Left lobe of liver (tissue), 2 donors: ENCODE measurements at regions not wholly inside any gene's neighbourhood (a gene's known extent, or its start where the extent isn't known, plus 50 kb on each side); places are given as distances from the start of the nearest gene placed in this dataset.
"Not testable (repeated sequence)": the region's sequence is repeated elsewhere in the genome, so short reads cannot be mapped to it uniquely, and the experiment has no call there.

ENCODE experiments used
- ATAC-seq: fragments of 200-7000 bp; cut with Tn5 transposase; one replicate; pipeline ENCODE4 v1.9.1; 2020; ENCODE audit warnings: mild to moderate bottlenecking, moderate library complexity
- DNase-seq: peaks from one replicate; pipeline ENCODE4 v3.0.0-alpha.2; 2020; ENCODE audit warnings: low spot score
- donor health status: DM: no; HTN: no; CAD: no; lungs with moderate emphysema.
- donor health status: DM: no; HTN: yes; CAD: no.

DNA sequence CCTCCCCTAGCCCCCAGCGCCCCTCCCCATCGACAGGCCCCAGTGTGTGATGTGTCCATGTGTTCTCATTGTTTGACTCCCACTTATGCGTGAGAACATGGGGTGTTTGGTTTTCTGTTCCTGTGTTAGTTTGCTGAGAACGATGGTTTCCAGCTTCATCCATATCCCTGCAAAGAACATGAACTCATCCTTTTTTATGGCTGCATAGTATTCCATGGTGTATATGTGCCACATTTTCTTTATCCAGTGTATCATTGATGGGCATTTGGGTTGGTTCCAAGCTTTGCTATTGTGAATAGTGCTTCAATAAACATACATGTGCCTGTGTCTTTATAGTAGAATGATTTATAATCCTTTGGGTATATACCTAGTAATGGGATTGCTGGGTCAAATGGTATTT is 107.6 kb upstream of the ADGRG2 start:
- not testable (repeated sequence) for DNase-seq, ATAC-seq

GRCh38 chrX:19237901-19238300 is 105.8 kb upstream of the PDHA1 start:
- DNase-seq (no peak), ATAC-seq (no peak)

DNA sequence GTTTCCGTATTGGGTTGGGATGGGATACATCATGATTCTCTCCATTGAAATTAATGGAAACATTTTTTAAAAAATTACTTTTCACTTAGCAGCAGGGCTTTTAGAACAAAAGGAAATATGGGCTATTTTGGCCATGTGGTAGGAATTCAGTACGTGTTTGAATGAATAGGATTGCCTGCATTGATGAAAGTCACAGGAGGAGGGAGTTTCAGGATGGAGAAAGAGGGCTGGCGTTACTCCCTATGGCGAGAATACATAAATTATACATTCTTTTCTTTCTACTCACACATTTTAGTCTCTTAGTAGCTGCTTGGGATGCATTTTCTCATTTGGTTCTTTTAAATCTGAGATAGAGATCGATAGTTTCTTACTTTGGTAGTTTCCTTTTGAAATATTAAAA is 100.3 kb upstream of the PDHA1 start:
- no peak for ATAC-seq
- no peak for DNase-seq

DNA sequence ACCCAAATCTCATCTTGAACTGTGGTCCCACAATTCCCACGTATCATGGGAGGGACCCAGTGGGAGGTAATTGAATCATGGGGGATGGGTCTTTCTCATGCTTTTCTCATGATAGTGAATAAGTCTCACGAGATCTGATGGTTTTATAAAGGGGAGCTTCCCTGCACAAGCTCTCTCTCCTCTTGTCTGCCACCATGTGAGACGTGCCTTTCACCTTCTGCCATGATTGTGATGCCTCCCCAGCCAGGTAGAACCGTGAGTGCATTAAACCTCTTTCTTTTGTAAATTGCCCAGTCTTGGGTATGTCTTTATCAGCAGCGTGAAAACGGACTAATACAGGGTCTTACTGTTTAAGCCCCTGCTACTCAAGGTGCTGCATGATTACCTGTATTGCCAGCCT is 98.8 kb upstream of the PDHA1 start:
- DNase-seq, ATAC-seq: not testable (repeated sequence)

GRCh38 chrX:19245711-19246269 is 97.9 kb upstream of the PDHA1 start:
- DNase-seq (no peak), ATAC-seq (peak; percentile 64)

DNA sequence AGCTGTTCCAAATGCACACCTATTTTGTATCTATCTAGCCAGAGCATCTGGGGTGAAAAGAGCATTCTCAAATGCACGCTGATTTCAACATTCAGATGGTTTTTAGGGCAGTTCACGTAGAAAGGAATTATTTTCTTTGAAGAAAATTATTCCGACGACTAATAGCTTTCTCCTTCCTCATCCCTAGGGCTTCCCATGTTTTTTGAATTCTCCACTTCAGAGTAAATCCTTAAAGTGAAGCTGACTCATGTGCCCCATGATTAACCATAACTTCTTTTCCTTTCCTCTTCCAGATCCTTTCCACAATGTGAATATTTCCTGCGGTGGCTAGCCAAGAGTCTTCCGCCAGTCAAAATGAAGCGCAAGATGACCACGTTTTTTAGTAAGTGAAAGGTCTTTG is 86.7 kb upstream of the PDHA1 start:
- no peak for DNase-seq
- ATAC-seq: no peak

- DNase-seq, ATAC-seq: not testable (repeated sequence)
Observed at GRCh38 chrX:19261026-19261425, 82.7 kb upstream of the PDHA1 start.

DNA sequence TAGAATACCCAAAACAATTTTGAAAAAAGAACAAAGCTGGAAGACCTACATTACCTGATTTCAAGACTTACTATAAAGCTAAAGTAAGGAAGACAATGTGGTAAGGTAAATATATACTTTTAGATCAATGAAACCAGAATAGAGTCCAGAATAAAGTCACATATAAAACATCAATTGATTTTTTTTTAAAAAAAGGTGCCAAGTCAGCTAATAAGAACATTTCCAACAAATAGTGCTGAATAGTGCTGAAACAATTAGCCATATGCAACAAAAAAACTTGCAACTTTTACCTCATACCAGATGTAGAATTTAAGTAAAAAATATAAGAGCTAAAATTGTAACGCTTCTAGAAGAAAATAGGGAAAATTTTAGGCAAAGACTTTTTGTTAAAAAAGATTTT is 73.0 kb upstream of the PDHA1 start:
- no peak for ATAC-seq
- DNase-seq: no peak

DNA sequence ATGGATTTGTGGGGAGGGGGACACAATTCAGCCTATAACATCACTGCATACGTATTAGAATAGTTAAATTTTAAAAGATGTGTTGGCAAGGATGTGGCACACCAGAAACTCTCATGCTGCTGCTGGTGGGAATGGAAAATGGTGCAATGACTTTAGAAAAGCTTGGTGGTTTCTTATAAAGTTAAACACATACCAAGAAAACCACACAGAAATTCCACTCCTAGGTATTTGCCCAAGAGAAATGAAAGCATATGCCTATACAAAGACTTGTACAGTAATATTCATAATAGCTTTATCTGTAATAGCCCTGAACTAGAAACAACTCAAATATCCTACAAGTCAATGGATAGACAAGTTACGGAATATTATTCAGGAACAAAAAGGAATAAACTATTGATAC is 71.3 kb upstream of the PDHA1 start:
- ATAC-seq: no peak
- DNase-seq: no peak

DNA sequence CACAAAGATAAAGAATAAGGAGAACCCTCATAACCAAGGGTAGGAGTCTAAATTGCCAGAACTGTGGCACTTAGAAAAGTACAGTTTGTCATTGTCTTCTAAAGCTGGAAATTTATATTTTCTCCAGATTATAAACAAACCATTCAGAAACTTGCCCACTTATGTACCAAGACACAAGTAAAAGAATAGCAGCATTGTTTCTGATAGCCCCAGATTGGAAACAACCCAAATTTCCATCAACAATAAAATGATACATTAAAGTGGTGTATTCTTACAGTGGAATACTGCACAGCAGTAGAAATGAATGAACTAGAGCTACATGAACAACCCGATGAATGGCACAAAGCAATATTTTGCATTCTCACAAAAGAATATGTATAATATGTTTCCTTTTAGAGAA is 63.1 kb upstream of the PDHA1 start:
- ATAC-seq (no peak), DNase-seq (no peak)

GRCh38 chrX:19281256-19281655 is 62.5 kb upstream of the PDHA1 start:
- no peak for DNase-seq
- no peak for ATAC-seq

DNA sequence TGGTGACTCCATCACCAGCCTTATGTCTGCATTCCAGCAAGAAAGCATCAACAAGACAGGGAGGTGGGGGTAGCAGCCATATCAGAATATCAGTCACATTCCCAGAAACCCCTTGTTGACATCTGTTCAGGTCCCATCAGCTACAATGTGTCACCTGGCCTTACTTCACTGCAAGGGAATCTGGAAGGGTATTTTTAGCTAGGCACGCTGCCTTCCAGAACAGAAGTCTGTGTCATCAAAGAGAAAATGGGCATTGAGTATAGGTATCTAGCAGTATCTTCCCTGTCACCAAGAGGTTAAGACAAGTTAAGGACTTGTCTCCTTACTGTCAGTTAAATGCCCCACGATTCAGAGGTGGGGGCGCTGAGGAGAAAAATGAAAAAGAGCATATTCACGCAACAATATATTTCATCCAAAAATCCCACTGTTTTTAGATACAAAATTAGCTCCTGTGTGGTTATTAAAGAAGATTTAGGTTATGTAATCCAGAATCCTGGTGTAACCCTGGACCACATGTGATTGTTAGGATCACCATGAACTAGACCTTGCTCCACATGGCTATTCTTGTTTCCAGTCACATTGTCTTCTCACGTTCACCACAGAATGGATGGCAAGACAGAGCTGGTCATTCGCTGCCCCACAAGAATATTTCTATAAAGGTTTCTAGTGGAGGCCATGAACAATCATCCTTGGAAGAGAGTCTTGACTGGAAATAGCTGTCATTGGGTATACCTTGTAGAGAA is 60.0 kb upstream of the PDHA1 start:
- DNase-seq (no peak), ATAC-seq (no peak)

DNA sequence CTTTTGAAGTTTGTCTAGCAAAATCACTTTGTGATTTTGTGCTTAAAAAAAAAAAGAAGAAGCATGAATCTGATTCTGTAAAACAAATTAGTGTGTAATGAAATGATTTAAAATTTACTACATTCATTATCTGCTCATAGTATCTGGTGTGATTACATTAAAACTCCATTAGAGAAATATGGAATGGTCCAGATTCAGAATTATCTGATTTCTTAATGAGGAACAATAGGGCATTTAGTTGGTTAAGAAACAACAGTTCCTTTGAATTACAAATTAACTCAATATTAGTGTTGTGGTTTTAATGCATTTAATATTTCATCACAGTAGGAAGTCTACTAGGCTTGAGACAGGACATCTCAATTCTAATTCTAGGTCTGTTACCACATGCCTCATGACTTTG is 57.9 kb upstream of the PDHA1 start:
- ATAC-seq: no peak
- no peak for DNase-seq

DNA sequence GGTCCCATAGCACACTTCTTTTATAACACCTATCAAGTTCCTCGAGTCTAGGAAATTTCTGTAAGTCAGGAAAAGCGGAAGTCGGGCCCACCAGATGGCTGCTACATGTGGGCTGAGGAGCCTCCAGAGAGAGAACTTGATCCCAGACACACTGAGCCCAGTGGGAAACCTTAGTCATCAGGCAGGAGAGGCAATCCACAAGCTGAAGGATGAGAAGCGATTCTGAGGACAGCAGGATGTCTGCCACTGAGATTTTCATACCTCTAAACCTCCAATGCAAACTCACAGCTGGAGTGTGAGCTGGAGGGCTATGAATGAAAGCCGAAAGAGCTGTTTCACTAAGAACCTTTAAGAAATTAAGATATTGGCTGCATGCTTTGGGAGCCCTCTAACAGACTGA is 52.6 kb upstream of the PDHA1 start:
- DNase-seq (no peak), ATAC-seq (no peak)

DNA sequence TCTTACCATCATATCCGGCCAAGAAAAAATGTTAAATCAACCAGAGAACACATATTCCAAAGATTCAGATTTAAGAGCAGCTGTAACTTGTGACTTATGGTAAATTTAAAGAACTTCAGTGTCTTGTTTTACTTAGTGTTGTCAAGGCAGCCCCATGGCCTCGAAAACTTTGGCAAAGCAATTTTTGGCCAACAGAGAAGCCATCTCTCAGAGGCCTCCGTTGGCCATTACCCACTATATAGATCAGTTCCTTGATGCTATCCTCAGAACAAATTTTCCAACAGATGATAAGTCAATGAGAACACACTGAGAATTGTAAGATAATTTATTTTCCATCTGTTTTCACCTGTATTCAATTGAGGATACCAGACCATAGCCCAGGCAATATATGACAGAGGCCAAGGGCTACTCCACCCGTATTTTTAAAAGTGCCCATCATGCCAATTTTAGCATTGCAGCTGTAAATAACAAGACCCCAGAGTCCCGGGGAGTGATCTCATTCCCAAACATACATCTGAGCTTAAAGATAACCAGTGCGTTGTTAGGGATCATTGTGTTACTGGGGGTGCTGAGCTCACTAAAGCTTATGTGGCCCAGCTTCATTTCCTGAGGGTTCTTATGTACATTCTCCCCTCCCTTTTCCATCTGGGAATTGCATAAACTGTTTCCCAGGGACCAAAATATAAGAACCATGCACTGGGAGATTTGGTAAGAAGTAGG is 50.0 kb upstream of the PDHA1 start:
- no peak for DNase-seq
- no peak for ATAC-seq
